HG02970 (cell line): ENCODE measurements at regions not wholly inside any gene's neighbourhood (a gene's known extent, or its start where the extent isn't known, plus 50 kb on each side); places are given as distances from the start of the nearest gene placed in this dataset.

Source experiments
- ATAC-seq: cut with Tn5 transposase; IDR thresholded peaks from one replicate; pipeline ENCODE4 v1.9.1; 2021; ENCODE audit warnings: mild to moderate bottlenecking, moderate library complexity, moderate number of reproducible peaks; ENCODE audit not compliant: unreplicated experiment, low FRiP score

DNA sequence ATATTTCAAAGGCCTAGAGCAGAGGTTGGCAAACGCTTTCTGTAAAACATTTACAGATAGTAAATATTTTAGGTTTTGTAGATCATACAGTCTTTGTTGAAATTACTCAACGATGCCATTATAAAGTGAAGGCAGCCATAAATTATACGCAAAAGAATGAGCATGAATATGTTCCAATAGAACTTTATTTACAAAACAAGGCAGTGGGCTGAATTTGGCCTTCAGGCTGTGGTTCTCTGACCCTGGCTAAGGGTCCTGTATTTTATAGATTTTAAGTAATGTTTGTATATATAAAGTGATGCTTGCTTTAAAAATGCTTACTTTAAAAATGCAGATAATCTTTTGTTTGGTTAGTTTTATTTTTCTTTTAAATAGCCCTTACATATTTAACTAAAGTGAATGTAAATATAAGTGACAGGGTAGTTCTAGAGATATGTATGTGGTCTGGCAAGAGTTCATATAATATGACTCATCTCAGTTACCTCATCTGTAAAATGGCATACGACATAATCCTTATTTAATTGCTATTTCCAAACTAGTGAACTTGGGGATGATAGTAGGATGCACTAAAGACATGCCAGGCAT, 51.7 kb upstream of the ATP5MC3 start:
- ATAC-seq, result no peak
